ENCODE measurements at regions not wholly inside any gene's neighbourhood (a gene's known extent, or its start where the extent isn't known, plus 50 kb on each side); places are given as distances from the start of the nearest gene placed in this dataset.

GRCh38 chr4:189513421-189513820, 427.3 kb upstream of the FRG1 start:
- Histone ChIP-seq H3K9me3 (no peaks in the 10 kb centered on the region), H3K36me3 (no peaks in the 10 kb centered on the region), H3K27me3 (no peaks in the 10 kb centered on the region), H3K4me1 (ENCODE audit: control insufficient read depth in 1 of 2, insufficient read depth in 1 of 2, low read depth in 1 of 2, low read length in 1 of 2) (no peaks in the 10 kb centered on the region), H3K27ac (no peak overlapping the region), H3K4me3 (ENCODE audit: low read depth in 1 of 2, low read length in 1 of 2) (no peak overlapping the region)
- no peak for TF ChIP-seq CTCF (IDR thresholded peaks at IDR 0.05)

- H3K27ac ChIP-seq: no peak overlapping the region
- H3K9me3 ChIP-seq: no peaks in the 10 kb centered on the region
- no peaks in the 10 kb centered on the region for H3K27me3 ChIP-seq
- no peaks in the 10 kb centered on the region for H3K4me1 ChIP-seq (ENCODE audit: control insufficient read depth in 1 of 2, insufficient read depth in 1 of 2, low read depth in 1 of 2, low read length in 1 of 2)
- no peak overlapping the region for H3K4me3 ChIP-seq (ENCODE audit: low read depth in 1 of 2, low read length in 1 of 2)
- no peak for TF ChIP-seq CTCF (IDR thresholded peaks at IDR 0.05)
- no peaks in the 10 kb centered on the region for H3K36me3 ChIP-seq
Measured at GRCh38 chr4:189514209-189514608, 426.5 kb upstream of the FRG1 start.

GRCh38 chr4:189516902-189517301, 423.8 kb upstream of the FRG1 start:
- Histone ChIP-seq H3K27ac (no peak overlapping the region), H3K4me1 (ENCODE audit: control insufficient read depth in 1 of 2, insufficient read depth in 1 of 2, low read depth in 1 of 2, low read length in 1 of 2) (no peaks in the 10 kb centered on the region), H3K4me3 (ENCODE audit: low read depth in 1 of 2, low read length in 1 of 2) (no peak overlapping the region), H3K27me3 (no peaks in the 10 kb centered on the region), H3K9me3 (no peaks in the 10 kb centered on the region), H3K36me3 (no peaks in the 10 kb centered on the region)
- no peak for TF ChIP-seq CTCF (IDR thresholded peaks at IDR 0.05)

DNA sequence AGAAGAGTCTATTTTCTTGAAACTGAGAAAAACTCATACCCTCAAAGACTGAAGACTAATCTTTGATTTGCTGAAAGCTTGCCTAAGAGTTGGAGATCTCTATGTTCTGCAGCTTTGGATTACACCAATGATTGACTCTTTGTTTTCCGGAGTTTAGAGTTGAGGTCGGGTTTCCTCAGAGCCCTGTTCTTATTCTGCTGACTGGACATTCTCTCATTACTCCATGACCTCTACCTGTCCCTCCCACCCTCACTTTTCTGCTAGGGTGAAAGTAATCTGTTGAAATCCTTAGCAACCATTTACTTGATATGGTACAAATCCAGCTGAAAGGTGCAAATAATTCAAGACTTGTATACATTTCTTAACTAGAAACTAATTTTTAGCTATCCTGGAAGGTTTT, 421.5 kb upstream of the FRG1 start:
- Histone ChIP-seq H3K27me3 (no peaks in the 10 kb centered on the region), H3K4me3 (ENCODE audit: low read depth in 1 of 2, low read length in 1 of 2) (no peak overlapping the region), H3K27ac (no peak overlapping the region), H3K36me3 (no peaks in the 10 kb centered on the region), H3K9me3 (peaks cover 2% of the 10 kb centered on the region), H3K4me1 (ENCODE audit: control insufficient read depth in 1 of 2, insufficient read depth in 1 of 2, low read depth in 1 of 2, low read length in 1 of 2) (no peaks in the 10 kb centered on the region)
- no peak for TF ChIP-seq CTCF (IDR thresholded peaks at IDR 0.05)

GRCh38 chr4:189525304-189525703, 415.4 kb upstream of the FRG1 start:
- H3K27me3 ChIP-seq: no peaks in the 10 kb centered on the region
- H3K27ac ChIP-seq: no peak overlapping the region
- peaks cover 4% of the 10 kb centered on the region for H3K9me3 ChIP-seq
- no peaks in the 10 kb centered on the region for H3K4me1 ChIP-seq (ENCODE audit: control insufficient read depth in 1 of 2, insufficient read depth in 1 of 2, low read depth in 1 of 2, low read length in 1 of 2)
- H3K4me3 ChIP-seq (ENCODE audit: low read depth in 1 of 2, low read length in 1 of 2): no peak overlapping the region
- no peaks in the 10 kb centered on the region for H3K36me3 ChIP-seq
- no peak for TF ChIP-seq CTCF (IDR thresholded peaks at IDR 0.05)

GRCh38 chr4:189530848-189531247, 409.8 kb upstream of the FRG1 start:
- TF ChIP-seq CTCF (IDR thresholded peaks at IDR 0.05): no peak
- Histone ChIP-seq H3K36me3 (no peaks in the 10 kb centered on the region), H3K27me3 (no peaks in the 10 kb centered on the region), H3K9me3 (peaks cover 4% of the 10 kb centered on the region), H3K27ac (no peak overlapping the region), H3K4me3 (ENCODE audit: low read depth in 1 of 2, low read length in 1 of 2) (no peak overlapping the region), H3K4me1 (ENCODE audit: control insufficient read depth in 1 of 2, insufficient read depth in 1 of 2, low read depth in 1 of 2, low read length in 1 of 2) (no peaks in the 10 kb centered on the region)

Measured in neutrophil (primary cell).